HG02884 (cell line): ENCODE measurements at regions not wholly inside any gene's neighbourhood (a gene's known extent, or its start where the extent isn't known, plus 50 kb on each side); places are given as distances from the start of the nearest gene placed in this dataset.

ENCODE experiments used
- ATAC-seq: cut with Tn5 transposase; IDR thresholded peaks from one replicate; pipeline ENCODE4 v1.9.1; 2021; ENCODE audit warnings: mild to moderate bottlenecking, moderate library complexity; ENCODE audit not compliant: unreplicated experiment

DNA sequence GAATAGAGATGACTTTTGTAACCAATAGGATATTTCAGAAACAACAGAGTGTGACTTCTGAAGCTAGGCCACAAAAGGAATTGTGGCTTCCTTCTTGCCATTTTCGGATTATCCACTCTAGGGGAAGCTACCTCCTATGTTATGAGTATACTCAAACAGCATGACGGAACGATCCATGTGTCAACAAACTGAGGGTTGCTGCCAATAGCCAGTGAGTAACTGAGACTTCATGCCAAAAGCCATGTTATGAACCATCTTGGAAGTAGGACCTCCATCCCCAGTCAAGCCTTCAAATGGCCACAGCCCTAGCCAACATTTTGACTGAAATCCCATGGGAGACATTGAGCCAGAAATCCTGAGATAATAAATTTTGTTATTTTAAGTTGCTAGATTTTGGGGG lies 69.0 kb upstream of the IL6 start:
- ATAC-seq, result no peak

DNA sequence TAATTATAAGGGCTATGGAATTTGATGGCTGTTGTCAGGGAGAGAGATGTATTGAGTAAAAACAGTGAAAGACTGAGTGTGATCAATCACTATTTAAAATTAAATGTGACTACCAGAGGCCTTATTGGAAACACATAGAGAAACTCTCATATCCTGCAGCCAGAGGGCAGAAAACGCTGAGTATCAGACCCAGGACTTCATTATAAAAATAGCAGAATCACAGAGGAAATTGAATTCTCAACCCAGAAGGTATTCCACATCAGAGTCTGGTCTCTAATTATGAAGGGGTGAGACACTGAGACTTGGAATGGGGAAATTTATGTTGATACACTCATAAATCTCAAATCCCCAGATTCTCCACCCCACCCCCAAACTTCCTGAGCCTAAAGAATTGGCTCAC lies 69.5 kb upstream of the IL6 start:
- no peak for ATAC-seq

DNA sequence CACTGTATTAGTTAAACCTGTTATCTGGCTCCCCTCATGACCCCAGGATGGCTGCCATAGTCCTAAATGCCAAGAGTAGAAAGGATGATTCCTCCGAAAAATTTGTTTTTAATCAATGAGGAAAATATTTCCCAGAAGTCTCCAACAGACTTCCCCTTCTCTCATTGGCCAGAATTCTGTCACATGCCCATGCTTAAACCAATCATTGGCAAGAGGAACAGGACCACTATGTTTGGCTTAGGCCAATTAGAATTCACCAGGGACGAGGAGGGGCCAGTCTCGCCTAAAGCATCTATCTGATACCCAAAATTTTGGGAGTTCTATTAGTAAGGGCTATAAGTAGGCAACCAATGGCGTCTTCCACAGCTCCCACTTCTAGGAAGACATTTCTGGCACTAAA lies 71.2 kb upstream of the IL6 start:
- ATAC-seq, result no peak

DNA sequence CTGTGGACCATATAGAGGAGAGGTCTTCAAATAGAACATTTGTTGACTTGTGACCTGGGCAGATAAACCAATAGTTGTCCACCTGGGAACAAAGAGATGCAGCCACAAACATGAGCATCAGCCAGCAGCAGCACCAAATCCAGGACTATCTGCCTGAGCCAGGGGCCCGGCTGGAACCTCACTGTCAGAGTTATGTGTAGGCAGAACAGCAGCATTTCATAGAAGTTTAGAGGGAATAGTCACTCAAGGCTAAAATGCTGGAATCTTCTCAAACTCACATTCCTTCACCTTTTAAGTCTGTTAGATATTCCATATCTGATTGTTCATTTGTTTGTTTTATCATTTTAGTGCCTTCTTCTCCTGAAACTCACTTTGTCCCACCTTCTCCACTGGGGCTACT lies 72.2 kb upstream of the IL6 start:
- no peak for ATAC-seq

DNA sequence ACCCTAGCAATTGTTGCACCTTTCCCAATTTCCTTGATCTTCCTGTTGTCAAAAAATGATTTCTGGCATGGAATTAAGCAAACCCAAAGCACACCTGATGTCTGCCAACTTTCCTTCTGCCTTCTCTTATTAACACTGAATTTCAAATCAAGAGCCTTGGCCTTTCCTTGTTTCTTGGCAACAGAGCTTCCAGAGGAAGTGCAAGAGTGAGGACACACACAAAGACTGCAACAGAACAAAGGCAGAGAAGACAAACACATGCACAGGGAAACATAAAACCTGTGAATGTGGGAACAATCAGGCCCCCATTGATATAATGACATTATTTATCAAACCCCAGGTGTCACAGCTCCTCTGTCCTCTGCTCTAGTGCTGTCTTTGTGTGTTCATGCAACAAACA lies 73.0 kb upstream of the IL6 start:
- ATAC-seq, result no peak

DNA sequence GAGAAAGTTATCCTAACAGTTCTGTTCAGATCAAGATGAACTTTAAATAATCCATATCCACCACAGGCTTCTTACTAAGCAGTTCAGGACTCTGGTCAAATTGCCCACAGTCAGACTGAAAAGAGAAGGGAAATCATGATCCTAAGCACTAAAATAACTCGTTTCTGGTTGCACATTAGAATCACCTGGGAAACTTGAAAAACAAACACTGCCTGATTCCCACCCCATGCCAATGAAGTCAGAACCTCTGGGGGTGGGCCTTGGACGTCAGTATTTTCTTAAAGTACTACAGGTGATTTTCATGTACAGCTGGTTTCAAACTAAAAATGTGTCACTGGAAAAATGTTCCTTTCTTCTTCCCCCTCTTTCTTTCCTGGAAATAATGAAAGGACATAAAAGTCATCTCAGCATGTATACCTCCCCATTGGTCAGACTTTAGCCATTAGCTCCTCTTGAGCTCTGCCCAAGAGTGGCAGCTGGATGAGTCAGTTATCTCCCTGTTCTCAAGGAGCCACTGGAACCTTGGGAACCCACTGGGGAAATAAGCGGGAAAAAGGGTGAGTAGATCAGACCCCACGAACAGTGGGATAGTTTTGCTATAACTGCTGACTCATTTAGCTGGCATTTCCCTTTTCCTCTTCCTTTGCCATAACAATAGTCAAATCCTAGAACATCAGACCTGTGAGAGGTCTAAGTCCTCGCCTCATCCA lies 75.3 kb upstream of the IL6 start:
- ATAC-seq, result no peak

DNA sequence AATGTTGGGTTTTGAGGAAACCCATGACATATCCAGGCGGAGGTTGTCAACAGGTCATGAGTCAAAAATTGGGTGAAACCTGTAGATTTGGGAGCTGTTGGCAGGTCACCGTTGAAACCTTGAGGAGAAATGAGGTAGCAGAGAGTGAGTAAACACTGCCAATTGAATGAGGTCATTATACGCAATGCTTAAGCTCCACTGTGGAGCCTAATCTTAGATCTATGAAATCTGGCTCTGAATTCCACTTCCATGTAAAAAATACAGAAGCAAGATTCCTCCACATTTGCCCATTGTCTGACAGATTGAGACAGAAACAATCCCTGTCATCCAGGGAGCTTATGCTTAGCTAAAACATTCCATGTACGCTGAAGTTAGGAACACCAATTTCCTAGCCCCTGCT lies 76.0 kb upstream of the IL6 start:
- ATAC-seq, result no peak

DNA sequence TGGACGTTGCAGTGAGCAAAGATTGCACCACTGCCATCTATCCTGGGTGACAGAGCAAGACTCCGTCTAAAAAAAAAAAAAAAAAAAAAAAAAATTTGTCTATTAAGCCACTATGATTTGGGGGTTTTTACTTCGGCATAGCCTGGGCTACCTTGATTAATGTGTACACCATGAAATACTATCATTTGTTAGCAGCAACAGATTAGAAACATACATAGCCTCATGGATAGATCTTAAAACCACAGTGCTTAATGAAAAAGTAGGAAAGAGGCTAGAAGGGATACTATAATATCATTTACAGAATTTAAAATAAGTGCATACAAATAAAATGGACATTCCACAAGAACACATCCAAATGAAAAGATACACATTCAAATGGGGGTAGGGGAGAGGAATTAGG lies 77.3 kb upstream of the IL6 start:
- no peak for ATAC-seq

DNA sequence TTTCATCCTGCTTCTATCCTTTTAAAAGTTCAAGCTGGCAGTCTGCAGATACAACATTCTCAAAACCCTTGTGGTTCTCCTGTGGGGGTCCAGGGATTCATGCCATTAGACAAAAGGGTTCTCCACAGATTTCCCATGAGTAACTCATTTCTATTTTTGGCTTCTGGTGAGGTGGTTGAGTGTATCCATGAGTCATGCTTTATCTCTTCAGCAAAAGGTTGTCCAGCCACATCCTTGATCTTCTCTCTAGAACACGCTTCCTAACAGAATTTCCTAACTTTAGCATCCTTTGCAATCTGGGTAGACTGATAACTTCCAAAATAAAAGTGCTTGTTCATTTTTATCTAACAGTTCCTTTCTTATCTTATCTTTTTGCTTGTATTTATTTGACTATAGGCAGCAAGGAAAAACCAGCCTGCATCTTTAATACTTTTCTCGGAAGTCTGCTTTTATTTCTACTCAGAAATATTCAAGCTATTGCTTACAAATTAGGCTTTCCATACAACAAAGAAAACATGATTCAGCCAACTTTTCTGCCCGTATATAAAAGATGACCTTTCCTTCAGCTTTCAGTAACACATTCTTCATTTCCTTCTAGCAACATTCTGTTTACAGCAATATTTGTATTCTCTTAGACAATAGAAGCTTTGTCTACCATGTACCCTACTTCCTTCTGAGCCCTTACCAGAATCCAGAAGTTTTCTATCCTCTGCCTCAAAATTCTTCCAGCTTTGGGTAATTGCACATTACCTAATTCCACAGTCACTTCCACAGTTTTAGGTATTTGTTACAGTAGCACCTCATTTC lies 79.3 kb upstream of the IL6 start:
- no peak for ATAC-seq

DNA sequence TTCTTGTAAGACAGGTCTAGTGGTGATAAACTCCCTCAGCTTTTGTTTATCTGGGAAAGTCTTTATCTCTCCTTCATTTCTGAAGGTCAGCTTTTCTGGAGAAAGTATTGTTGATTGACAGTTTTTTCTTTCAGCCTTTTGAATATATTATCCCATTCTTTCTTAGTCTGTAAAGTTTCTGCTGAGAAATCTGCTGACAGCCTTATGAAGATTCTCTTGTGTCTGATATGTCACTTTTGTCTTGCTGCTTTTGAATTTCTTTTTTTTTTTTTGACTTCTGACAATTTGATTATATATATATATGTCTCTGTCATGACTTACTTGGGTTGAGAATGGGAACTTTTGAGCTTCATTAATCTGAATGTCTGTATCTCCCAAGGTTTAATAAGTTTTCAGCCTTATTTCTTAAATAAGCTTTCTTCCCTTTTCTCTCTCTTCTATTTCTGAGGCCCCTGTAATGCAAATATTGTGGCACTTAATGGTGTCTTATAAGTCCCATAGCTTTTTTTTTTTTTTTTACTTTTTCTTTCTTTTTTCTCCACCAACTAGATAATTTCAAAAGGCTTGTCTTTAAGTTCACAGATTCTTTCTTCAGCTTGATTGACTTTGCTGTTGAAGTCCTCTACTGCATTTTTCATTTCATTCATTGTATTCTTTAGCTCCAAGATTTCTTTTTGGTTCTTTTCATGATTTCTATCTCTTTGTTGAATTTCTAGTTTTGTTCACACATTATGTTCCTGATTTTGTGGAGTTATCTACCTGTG lies 81.4 kb upstream of the IL6 start:
- ATAC-seq, result no peak

DNA sequence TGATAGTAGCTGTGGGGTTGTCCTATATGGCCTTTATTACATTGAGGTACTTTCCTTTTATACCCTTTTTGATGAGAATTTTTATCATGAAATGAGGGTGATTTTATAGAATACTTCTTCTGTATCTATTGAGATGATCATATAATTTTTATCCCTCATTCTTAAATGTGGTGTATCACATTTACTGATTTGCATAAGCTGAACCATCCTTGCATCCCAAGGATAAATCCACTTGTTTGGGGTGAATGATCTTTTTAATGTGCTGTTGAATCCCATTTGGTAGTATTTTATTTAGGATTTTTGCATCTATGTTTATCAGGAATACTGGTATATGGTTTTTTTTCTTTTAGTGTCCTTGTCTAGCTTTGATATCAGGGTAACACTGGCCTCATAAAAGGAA lies 84.5 kb upstream of the IL6 start:
- ATAC-seq, result no peak

DNA sequence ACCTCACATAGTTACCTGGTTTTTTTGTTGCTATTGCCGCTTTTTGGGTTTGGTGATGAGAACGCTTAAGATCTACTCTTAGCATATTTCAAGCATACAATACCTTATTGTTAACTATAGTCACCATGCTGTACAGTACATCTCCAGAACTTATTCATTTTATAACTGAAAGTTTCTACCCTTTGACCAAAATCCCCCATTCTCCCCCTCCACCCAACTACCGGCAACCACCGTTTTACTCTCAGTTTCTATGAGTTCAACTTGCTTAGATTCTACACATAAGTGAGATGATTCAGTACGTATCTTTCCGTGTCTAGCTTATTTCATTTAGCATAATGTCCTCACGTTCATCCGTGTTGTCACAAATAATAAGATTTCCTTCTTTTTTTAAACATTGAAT lies 86.7 kb upstream of the IL6 start:
- ATAC-seq, result peak; percentile 100

DNA sequence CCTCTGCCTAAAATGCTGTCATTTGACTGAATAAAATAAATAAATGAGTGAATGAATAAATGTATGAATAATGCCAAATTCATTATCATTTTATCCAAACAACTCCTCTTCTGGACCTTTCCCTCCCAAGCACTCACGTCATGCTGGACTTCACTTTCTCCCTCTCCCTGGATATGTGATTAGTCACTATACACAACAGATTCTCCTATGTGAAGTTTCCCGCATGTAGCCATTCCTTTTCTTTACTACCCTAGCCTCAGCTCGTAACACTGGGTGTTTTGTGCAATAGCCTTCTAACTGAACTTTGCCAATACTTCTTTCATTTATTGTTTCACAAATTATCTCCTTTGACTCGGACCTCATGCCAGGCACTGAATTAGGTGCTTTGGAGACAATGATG lies 87.6 kb upstream of the IL6 start:
- no peak for ATAC-seq

DNA sequence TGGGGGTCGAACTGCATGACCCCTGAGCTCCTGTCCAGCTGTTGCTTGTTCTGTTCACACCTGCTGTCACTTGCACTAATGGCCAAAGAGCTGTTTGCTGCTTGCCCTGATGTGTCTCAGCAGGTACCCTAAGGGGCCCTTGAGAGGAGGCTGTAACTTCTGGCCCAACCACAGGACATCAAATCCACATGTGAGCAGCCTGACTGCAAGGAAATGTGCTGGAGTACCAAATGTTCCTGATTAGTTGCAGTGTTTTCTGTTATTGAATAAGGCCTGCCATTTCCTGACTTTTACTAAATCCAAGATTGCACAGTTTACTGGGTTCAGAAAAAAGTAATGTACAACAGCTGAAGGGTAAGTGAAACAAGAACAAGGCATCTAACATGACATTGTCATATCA lies 91.7 kb upstream of the IL6 start:
- ATAC-seq, result no peak

DNA sequence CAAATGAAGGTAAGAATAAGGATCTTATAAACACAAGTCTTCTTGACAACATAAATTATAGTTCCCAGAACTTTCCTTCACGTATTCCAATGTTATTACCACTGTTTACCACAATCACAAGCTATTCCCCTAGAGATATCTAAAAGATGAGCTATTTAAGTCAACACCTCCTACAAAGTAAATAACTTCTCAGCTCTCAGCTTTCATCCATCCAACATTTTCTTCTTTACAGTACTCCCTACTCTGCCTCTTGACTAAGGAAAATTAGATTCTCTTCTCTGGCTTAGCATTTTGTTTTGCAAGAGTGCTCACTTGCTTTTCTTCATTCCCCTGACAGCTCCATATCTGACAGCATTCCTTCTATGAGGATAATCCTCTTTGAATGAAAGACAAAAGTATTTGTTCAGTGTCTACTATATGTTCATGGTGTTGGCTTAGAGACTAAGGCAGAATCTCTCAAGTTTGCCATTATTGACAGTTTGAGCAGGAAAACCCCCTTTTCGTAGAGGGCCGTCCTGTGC lies 93.0 kb upstream of the IL6 start:
- ATAC-seq, result no peak

DNA sequence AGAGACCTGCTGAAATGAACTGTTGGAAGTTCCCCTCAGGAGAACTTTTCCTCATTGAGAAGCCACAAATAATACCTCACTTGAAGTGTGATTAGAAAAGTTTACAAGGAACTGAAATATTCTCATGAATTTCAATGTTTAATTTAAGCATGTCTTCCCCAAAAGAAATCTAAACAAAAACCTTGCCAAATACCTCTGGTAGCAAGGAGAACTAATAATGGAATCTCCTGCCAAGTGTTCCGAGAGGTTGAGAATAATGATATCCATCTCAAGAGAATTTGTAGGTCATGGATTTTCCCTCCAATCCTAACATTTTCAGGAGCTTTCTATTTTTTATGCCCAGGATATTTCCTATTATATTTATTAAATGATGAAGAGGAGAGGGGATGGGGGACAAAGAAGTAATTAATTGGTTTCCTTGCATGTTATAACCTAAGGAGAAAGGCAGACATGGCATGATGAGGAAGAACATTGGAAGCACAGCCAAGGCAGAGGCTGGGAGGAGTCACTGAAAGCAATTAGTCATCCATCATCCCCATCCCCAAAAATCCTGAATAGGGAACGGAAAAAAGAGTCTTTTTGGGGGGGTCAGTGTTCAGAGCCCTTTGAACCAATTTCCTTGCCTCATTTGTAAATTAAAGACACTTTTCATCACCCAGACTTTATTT lies 93.6 kb upstream of the IL6 start:
- no peak for ATAC-seq

DNA sequence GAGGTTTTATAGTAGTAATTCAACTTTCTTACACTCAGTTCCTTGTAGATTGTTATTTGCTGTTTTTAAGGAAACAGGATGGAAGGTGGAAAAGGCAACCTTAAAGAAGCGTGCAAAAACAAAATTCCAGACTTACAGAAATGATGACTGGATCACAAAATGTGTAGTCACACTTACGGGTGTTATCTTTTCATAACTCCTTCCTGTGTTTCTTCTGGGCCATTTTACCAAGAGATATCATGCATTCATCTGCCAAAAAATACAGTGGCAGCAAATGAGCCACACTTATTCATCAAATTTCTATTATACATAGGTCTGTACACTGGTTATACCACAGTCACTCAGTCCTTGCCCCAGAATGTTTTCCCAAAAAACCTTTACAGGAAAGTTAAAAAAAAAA lies 94.3 kb upstream of the IL6 start:
- ATAC-seq, result no peak

DNA sequence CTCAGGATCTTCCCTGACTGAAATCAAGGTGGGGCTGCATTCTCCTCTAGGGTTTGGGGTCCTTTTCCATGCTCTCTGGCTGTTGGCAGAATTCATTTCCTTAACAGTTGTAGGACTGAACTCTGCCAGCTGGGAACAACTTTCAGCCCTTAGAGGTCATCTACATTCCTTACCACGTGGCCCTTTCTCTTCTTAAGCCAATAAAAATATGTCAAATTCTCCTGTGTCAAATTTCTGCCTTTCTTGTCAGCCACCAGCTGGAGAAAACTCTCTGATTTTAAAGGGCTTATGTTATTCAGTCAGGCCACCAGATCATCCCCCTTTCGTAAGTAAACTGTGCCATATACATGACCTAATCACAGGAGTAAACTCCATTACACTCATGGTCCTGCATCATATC lies 95.3 kb upstream of the IL6 start:
- ATAC-seq, result no peak

DNA sequence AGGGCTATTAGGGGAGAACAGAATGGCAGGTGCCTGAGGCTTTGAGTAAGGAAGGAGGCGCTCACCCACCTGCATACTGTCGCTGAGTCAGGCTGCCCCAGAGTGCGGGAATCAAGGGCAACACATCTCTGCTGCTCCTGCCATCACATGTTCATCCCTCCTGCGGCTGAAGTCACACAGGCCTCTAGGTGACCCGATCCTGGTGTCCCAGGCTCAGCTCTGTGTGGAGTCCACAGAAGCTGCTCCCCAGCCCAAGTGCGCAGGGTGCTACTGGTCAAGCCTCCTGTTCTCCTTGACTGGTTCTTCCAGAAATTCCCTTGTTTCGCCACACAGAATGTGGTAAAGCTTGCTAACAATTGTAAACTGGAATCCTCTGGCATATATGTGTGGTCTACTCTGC lies 96.9 kb upstream of the IL6 start:
- no peak for ATAC-seq

DNA sequence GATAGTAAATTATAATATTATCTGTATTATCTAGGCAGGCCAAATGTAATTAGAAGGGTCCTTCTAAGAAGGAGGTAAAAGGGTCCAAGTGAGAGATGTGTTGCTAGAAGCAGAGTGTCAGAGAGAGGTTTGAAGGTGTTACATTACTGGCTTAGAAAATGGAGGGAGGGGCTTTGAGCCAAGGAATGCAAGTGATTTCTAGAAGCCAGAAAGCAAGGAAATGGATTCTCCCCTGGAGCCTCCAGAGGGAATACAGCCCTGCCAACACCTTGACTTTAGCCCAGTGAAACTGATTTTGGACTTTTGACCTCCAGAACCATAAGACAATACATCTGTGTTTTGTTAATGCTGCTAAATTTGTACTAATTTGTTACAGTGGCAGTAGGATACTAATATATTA lies 97.9 kb upstream of the IL6 start:
- no peak for ATAC-seq

DNA sequence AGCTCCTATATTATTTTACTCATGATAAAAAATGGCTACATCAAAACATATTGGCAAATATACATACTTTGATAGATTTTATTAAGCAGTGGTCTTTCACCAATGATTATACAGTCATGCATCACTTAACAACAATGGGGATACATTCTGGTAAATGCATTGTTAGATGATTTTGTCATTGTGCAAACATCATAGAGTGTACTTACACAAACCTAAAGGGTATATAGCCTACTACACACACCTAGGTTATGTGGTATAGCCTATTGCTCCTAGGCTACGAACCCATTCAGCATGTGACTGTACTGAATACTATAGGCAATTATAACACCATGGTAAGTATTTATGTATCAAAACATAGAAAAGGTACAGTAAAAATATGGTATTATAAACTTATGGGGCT lies 98.9 kb upstream of the IL6 start:
- no peak for ATAC-seq
